ENCODE measurements at regions not wholly inside any gene's neighbourhood (a gene's known extent, or its start where the extent isn't known, plus 50 kb on each side); places are given as distances from the start of the nearest gene placed in this dataset.

DNA sequence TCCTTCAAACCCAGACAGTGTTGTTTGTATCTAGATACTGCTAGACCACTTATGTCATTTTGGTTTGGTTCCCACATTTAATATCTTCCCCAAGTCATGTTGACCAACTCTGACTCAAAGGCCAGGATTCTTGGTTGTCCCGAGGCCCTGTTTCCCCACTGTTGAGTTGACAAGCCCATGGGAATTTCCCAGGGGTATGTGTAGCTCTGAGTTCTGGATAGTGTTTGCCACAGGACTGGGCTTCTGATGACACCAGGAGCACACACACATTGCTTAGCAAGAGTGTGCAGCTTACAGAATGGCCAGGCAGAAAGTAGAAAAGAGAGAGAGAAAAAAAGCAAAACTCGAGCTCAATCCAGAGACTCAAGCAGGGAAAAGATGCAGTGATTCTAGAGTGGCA, 214.4 kb downstream of the NXNL2 start:
- TF ChIP-seq, protein P1, sequence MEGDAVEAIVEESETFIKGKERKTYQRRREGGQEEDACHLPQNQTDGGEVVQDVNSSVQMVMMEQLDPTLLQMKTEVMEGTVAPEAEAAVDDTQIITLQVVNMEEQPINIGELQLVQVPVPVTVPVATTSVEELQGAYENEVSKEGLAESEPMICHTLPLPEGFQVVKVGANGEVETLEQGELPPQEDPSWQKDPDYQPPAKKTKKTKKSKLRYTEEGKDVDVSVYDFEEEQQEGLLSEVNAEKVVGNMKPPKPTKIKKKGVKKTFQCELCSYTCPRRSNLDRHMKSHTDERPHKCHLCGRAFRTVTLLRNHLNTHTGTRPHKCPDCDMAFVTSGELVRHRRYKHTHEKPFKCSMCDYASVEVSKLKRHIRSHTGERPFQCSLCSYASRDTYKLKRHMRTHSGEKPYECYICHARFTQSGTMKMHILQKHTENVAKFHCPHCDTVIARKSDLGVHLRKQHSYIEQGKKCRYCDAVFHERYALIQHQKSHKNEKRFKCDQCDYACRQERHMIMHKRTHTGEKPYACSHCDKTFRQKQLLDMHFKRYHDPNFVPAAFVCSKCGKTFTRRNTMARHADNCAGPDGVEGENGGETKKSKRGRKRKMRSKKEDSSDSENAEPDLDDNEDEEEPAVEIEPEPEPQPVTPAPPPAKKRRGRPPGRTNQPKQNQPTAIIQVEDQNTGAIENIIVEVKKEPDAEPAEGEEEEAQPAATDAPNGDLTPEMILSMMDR (IDR thresholded peaks at IDR 0.05), result no peak
- no peak for TF ChIP-seq POLR2A (IDR thresholded peaks at IDR 0.05)
- TF ChIP-seq POLR2AphosphoS5 (IDR thresholded peaks at IDR 0.05), result no peak

Data from gastroesophageal sphincter (tissue), 3 donors.